A673 (cell line): ENCODE measurements at regions not wholly inside any gene's neighbourhood (a gene's known extent, or its start where the extent isn't known, plus 50 kb on each side); places are given as distances from the start of the nearest gene placed in this dataset.

Experiments used
- CTCF ChIP-seq: fragments of 300-800, 200-600 bp; sonication (generic); conservative IDR thresholded peaks from 2 replicates; pipeline ENCODE4 v1.5.1; 2017; ENCODE audit warnings: low read depth, mild to moderate bottlenecking, antibody characterized with exemption, low read length, moderate library complexity, mixed read lengths
- EZH2 ChIP-seq: fragments of 200-600 bp; sonication (generic); IDR thresholded peaks from 2 replicates; pipeline ENCODE4 v1.6.1; 2017; ENCODE audit warnings: borderline replicate concordance, low read depth, mild to moderate bottlenecking, mixed read lengths, antibody characterized with exemption, low read length; ENCODE audit not compliant: poor library complexity, severe bottlenecking

- no peak for TF ChIP-seq CTCF
- TF ChIP-seq EZH2, result no peak
These were observed 1510.9 kb downstream of the KCNT2 start for GRCh38 chr1:195097316-195097715.
